Midbrain (tissue), 1 donor: ENCODE measurements at regions not wholly inside any gene's neighbourhood (a gene's known extent, or its start where the extent isn't known, plus 50 kb on each side); places are given as distances from the start of the nearest gene placed in this dataset.
"Not testable (repeated sequence)": the region's sequence is repeated elsewhere in the genome, so short reads cannot be mapped to it uniquely, and the experiment has no call there.

ENCODE experiments used
- DNase-seq: peaks from one replicate; lab custom pipeline; 2025; lab: John Stamatoyannopoulos, UW

DNA sequence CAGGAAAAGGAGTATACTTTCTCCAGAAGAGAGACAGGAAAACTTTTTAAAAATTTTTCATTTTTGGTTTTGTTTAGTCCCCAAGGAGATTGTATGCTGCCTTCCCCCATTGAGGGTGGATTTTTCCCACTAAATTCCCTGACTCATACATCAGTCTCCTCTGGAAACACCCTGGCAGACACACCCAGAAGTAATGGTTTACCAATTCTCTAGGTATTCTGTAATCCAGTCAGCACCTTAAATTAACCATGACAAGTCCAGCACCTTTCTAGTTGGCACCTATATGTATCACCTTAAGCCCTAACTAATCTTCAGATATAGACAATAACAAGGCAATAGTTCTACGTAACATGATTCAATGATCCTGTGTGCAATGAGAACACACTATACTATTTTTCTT, 165.9 kb upstream of the NPAP1 start:
- not testable (repeated sequence) for DNase-seq

DNA sequence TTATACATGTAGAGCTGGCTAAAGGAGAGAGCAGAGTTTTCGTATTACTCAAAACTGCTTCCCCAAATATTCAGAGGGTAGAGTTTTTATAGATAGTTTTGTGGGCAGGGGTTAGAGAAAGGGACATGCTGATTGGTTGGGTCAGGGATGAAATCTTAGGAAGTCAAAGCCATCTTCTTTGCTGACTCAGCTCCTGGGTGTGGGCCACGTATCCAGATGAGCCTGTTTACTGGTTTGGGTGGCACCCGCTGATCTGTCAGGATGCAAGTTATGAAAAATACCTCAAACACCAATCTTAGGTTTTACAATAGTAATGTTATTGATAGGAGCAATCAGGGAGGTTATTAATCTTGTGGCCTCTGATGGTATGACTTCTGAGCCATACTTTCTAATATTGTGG, 164.0 kb upstream of the NPAP1 start:
- DNase-seq = not testable (repeated sequence)

DNA sequence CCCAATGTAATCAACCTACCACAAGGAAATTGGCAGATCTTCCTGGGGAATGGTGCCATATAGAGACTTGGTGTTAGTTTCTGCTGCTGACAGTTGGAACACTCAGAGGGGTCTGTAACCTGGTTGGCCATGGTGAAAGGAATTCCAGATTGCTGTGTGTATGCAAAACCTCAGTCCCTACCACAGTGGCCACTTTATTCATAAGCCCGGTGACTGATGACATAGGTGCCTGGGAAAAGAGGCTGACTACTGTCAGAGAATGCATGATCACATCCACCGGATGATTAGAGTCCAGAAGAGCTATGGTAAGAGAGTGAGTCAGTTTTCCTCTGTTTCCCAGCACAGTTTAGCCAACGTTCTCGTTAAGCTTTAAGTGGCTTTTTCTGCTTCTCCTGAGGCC, 156.8 kb upstream of the NPAP1 start:
- not testable (repeated sequence) for DNase-seq

DNA sequence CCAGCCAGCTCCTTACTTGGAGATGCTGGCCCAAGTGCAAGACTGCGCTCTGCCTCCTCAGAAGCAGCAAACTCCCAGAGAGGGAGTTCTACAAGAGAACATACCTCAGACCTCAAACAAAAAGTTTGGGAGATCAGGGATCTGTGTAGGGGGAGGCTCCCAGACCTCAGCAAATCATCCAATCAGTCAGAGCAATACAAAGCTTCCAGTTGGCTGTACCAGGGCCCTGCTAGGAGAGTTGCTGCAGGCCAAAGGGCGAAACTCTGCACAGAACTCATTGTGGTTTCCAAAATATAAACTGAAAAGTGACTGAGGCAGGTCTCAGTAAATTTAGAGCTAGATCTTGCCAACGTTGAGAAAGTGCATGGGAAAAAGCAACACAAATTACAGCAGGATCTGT, 144.3 kb upstream of the NPAP1 start:
- DNase-seq = not testable (repeated sequence)

DNA sequence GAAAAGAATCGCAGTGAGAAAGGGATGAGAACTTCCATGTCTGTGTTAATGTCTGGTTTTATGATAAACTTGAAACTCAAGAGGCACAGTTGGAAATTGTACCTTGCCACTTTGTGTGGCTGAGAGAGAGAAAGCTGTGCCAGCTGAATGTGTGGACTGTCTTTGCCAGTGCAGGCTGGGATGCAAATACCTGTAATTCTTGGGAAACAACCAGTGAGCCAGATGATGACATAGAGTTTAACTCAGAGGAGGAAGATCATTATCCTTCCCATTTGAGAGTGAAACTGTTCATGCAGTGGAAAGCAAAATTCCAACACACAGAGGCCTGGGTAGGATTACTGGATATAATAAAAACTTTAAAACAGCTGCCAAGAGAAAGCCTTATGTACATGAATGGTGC, 141.5 kb upstream of the NPAP1 start:
- DNase-seq = not testable (repeated sequence)

DNA sequence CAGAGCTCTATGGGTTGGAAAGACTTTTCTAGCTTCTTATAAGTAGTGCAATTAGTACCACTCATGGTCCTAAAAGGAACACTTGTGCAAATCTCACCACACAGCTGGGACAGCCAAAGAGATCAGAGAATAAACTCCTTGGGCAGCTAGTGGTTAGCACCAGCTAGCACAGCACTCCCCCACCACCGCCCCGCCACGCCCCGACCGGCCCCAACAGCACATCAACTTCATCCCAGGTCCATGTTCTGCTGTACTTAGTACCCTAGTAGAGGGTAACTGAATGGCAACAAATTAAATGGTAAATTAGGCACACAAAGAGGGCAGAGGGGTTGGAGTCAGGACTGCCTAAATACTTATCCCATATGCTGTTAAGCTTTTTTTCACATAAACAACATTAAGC, 118.3 kb upstream of the NPAP1 start:
- not testable (repeated sequence) for DNase-seq

DNA sequence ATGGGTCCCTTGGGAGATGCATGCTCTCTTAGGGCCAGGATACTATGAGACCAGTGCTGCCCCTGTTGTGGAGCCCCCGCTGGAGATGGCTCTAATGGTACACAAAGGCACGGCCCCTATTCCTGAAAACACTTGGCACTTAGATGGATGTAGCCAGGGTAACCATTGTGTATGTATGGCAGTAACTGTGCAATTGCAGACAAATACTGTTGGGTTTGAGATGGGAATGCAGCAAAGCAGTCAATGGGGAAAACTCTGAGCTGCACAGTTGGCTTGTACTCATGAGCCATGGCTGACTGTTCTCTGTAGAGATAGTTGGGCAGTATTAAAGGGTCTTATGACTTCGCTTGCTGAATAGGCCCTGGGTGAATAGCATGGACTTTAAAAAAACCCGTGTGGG, 67.9 kb upstream of the NPAP1 start:
- DNase-seq = no peak

DNA sequence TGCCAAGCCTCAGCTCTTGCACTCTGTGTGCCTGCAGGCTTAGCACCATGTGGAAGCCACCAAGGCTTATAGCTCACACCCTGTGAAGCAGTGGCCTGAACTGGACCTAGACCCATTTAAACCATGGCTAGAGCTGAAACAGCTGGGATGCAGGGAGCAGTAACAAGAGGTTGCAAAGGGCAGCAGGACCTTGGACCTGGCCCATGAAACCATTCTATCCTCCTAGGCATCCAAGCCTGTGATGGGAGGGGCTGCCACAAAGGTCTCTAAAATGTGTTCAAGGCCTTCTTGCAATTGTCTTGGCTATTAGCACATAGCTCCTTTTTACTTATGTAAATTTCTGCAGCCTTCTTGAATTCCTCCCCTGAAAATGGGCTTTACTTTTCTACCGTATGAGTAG, 57.9 kb upstream of the NPAP1 start:
- DNase-seq = no peak

DNA sequence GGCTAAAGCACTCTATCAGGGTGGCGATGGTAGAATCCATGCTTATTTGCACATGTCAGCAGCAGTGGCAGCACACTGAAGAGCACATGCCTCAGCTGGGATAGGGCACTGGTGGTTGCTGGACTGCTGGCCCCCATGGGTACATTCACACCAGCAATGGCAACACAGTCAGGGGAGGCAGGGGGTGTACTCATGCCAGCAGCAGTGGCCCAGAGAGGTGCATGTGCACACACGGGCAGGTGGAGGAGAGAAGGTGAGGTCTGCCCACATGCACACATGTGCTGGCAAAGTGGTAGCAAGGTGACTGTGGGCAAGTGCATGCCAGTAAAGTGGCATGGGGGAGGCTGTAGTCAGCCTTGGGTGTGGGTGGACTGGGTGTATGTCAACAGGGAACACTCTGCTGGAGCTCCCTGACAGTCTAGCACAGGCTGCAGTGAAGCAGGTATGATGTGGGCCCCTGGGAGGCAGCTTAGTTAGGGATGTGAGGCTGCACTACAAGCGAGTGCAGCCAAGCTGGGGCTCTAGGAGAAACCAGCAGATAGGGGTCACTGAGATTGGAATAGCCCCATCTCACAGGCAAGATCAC, 53.9 kb upstream of the NPAP1 start:
- no peak for DNase-seq
